ENCODE measurements at regions not wholly inside any gene's neighbourhood (a gene's known extent, or its start where the extent isn't known, plus 50 kb on each side); places are given as distances from the start of the nearest gene placed in this dataset.

DNA sequence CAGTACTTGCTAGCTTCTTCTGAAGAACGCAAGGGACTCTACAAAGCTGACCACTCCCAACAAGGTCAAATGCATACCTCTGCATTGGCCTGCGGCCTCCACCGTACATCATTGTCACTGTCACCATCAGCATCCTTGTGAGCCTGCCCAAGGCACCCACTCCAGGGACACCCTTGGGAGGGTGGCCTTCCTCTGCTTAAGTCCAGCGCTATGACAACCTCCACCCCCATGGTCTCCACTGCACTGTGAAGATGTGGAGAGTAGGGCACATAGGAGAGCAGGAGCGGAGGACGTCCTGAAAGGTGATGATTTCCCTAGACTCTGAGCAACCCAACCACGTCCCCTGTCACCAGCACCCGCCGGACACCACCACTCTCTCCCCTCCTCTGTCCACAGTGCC lies 252.8 kb downstream of the ALG10 start:
- TF ChIP-seq, protein P1, sequence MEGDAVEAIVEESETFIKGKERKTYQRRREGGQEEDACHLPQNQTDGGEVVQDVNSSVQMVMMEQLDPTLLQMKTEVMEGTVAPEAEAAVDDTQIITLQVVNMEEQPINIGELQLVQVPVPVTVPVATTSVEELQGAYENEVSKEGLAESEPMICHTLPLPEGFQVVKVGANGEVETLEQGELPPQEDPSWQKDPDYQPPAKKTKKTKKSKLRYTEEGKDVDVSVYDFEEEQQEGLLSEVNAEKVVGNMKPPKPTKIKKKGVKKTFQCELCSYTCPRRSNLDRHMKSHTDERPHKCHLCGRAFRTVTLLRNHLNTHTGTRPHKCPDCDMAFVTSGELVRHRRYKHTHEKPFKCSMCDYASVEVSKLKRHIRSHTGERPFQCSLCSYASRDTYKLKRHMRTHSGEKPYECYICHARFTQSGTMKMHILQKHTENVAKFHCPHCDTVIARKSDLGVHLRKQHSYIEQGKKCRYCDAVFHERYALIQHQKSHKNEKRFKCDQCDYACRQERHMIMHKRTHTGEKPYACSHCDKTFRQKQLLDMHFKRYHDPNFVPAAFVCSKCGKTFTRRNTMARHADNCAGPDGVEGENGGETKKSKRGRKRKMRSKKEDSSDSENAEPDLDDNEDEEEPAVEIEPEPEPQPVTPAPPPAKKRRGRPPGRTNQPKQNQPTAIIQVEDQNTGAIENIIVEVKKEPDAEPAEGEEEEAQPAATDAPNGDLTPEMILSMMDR (IDR thresholded peaks at IDR 0.05): no peak
- TF ChIP-seq POLR2AphosphoS5 (IDR thresholded peaks at IDR 0.05; ENCODE audit: insufficient read depth in 1 of 2, low read depth in 1 of 2) (no peak), POLR2A (IDR thresholded peaks at IDR 0.05) (no peak)

Data from vagina (tissue), 2 donors.